GM21526 (cell line): ENCODE measurements at regions not wholly inside any gene's neighbourhood (a gene's known extent, or its start where the extent isn't known, plus 50 kb on each side); places are given as distances from the start of the nearest gene placed in this dataset.
"Not testable (repeated sequence)": the region's sequence is repeated elsewhere in the genome, so short reads cannot be mapped to it uniquely, and the experiment has no call there.

Source experiments
- ATAC-seq: cut with Tn5 transposase; IDR thresholded peaks from one replicate; pipeline ENCODE4 v1.9.1; 2021; ENCODE audit warnings: moderate library complexity; ENCODE audit not compliant: unreplicated experiment, low FRiP score

GRCh38 chr12:94916663-94917062, 86.8 kb downstream of the NDUFA12 start:
- no peak for ATAC-seq

- ATAC-seq, result no peak
Observed at GRCh38 chr12:94909663-94910062, 93.8 kb downstream of the NDUFA12 start.

- ATAC-seq, result not testable (repeated sequence)
Observed at GRCh38 chr12:94905749-94906148, 97.7 kb downstream of the NDUFA12 start.

GRCh38 chr12:94900496-94900895, 103.0 kb downstream of the NDUFA12 start:
- no peak for ATAC-seq

GRCh38 chr12:94898388-94898787, 105.1 kb downstream of the NDUFA12 start:
- no peak for ATAC-seq

- ATAC-seq, result no peak
Observed at GRCh38 chr12:94892544-94893267, 110.8 kb downstream of the NDUFA12 start.

GRCh38 chr12:94889445-94890210, 113.9 kb downstream of the NDUFA12 start:
- ATAC-seq, result no peak

GRCh38 chr12:94879542-94879941, 124.0 kb downstream of the NDUFA12 start:
- ATAC-seq, result no peak

GRCh38 chr12:94875525-94875924, 128.0 kb downstream of the NDUFA12 start:
- ATAC-seq, result peak; percentile 47

GRCh38 chr12:94874518-94875302, 128.8 kb downstream of the NDUFA12 start:
- ATAC-seq, result no peak

GRCh38 chr12:94873734-94874517, 129.6 kb downstream of the NDUFA12 start:
- no peak for ATAC-seq

- ATAC-seq, result peak; percentile 74
Observed at GRCh38 chr12:94872971-94873733, 130.3 kb downstream of the NDUFA12 start.

GRCh38 chr12:94872671-94872970, 130.9 kb downstream of the NDUFA12 start:
- no peak for ATAC-seq

GRCh38 chr12:94872007-94872653, 131.4 kb downstream of the NDUFA12 start:
- no peak for ATAC-seq

GRCh38 chr12:94870511-94870910, 133.0 kb downstream of the NDUFA12 start:
- no peak for ATAC-seq

GRCh38 chr12:94868161-94868560, 135.3 kb downstream of the NDUFA12 start:
- no peak for ATAC-seq

- no peak for ATAC-seq
Observed at GRCh38 chr12:94867066-94867855, 136.2 kb downstream of the NDUFA12 start.

GRCh38 chr12:94864987-94865386, 138.5 kb downstream of the NDUFA12 start:
- ATAC-seq, result no peak
